ENCODE measurements at regions not wholly inside any gene's neighbourhood (a gene's known extent, or its start where the extent isn't known, plus 50 kb on each side); places are given as distances from the start of the nearest gene placed in this dataset.
A peak's percentile ranks its signal among the peaks of the same experiment; 100 is the strongest.
"Not testable (repeated sequence)": the region's sequence is repeated elsewhere in the genome, so short reads cannot be mapped to it uniquely, and the experiment has no call there.

- no peak for DNase-seq
Observed at GRCh38 chr3:144859161-144859560, 887.5 kb downstream of the DIPK2A start.

DNA sequence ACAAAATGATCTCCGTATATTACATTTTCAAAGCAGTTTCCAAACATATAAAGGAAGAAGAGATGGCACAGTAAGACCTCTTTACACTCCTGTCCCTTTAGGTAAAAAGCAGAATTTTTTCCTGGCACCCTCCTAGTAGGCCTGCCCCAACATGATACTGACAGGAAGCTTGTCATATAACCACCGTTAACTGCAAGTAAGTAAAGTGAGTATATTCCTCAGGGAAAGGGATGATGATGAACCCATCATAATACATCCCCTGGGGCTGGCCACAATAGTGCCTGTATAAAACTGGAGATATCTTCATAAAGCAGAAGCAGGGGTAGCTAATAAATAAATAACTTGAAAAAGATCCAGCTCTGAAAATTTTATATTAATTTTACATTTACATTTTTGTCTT lies 893.0 kb downstream of the DIPK2A start:
- no peak for DNase-seq

- no peak for DNase-seq
Observed at GRCh38 chr3:144865948-144866347, 894.3 kb downstream of the DIPK2A start.

- peak; percentile 19 for DNase-seq
Observed at GRCh38 chr3:144866476-144866875, 894.9 kb downstream of the DIPK2A start.

GRCh38 chr3:144868506-144868905 lies 896.9 kb downstream of the DIPK2A start:
- no peak for DNase-seq

GRCh38 chr3:144873066-144873465 lies 901.4 kb downstream of the DIPK2A start:
- DNase-seq, result no peak

DNA sequence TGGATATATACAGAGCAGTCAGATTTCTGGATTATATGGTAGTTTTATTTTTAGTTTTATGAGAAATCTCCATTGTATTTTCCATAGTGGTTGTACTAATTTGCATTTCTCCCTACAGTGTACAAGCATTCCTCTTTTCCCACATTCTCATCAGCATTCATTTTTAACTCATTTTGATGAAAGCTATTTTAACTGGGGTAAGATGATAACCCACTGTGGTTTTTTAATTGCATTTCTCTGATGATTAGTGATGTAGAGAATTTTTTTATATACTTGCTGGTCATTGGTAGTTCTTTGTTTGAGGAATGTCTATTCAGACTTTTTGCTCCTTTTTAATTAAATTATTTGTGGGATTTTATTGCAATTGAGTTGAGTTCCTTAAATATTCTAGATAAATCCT lies 903.6 kb downstream of the DIPK2A start:
- no peak for DNase-seq

DNA sequence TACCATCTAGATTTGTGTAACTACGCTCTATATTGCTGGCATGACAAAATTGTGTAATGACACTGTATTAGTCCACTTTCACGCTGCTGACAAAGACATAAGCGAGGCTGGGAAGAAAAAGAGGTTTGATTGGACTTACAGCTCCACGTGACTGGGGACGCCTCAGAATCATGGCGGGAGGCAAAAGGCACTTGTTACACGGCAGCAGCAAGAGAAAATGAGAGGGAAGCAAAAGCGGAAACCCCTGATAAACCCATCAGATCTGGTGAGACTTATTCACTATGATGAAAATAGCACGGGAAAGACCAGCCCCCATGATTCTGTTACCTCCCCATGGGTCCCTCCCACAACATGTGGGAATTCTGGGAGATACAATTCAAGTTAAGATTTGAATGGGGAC lies 905.7 kb downstream of the DIPK2A start:
- DNase-seq, result no peak

DNA sequence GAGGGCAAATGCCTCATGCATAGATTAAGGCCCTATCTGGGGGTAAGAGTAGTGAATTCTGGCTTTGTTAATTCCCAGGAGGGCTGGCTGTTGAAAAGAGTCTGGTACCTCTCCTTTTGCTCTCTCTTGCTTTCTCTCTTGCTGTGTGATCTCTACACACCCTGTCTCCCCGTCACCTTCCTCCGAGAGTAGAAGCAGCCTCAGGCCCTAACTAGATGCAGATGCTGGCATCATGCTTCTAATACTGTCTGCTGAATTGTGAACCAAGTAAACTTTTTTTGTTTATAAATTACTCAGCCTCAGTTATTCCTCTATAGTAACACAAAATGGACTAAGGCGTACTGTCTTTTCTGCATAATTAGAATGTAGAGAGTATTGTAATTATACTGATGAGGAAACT lies 908.1 kb downstream of the DIPK2A start:
- no peak for DNase-seq

DNA sequence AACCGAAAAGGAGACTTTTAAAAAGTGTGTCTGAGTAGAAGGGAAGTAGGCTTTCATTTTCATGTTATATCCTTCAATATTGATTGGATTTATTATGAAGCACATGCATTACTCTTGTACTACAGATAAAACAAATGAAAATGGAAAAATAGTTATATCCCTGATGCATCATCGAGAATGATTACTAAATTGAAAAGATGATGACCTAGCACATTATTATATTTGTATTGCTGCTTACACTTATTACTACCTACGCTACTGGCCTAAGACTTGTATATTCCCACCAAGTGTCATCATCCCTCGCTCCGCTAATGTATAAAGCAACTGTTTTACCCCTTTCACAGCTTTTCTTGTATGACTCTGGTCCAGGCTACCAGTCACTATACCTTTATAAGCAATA lies 922.4 kb downstream of the DIPK2A start:
- no peak for DNase-seq

DNA sequence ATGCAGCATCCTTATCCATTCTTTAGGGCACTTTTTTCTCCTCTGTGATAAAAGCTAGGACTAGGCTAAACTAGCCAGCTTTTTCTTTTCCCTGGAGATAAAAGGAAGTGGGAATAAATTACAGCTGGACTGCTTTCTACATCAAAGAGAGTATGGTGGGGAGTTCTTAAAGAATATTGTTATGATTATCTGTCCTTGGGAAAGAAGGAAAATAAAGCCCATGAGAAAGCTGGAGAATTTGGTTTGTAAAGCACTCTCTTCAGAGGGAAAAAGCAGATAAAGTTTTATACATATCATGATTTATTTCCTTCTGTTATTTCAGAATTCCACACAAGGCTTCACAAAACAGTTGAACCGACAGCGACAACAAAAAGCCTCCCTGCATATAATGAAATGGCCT lies 923.0 kb downstream of the DIPK2A start:
- DNase-seq, result no peak

DNA sequence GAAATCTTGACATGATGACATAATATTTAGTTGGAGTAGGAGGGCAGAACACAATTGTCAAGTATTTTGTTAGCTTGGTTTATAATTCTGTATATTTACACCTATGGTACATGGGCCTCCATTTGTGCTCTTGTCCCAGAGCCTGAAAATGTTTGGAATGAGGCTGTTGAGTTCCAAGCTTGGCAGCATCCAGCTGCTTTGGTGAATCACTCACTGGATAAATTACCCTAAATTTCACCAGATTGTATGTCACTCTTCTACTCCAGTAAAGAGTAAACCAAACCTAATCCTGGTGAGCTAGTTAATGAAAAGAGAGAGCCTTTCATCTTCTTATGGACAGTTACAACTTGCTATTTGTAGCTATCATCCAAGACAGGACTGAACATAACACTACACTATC lies 928.7 kb downstream of the DIPK2A start:
- no peak for DNase-seq

DNA sequence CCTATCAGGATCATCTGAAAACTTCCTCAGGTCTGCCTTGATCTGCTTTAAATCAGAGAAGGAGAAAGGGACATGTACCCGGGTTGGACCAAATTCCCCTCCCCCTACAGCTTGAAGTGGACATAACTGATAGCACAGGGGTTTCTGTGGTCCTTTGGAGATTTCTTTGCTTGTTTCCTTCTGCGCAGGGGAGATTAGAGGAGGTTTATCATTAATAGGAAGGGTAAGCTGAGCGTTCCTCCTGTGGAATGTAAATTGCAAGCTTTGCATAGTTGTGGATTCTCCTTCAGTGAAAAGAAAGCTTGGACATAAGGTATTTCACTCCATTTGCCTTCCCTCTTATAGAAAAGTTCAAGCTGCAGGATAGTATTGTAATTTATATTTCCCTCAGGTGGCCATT lies 936.0 kb downstream of the DIPK2A start:
- not testable (repeated sequence) for DNase-seq

GRCh38 chr3:144912968-144913367 lies 941.3 kb downstream of the DIPK2A start:
- no peak for DNase-seq

DNA sequence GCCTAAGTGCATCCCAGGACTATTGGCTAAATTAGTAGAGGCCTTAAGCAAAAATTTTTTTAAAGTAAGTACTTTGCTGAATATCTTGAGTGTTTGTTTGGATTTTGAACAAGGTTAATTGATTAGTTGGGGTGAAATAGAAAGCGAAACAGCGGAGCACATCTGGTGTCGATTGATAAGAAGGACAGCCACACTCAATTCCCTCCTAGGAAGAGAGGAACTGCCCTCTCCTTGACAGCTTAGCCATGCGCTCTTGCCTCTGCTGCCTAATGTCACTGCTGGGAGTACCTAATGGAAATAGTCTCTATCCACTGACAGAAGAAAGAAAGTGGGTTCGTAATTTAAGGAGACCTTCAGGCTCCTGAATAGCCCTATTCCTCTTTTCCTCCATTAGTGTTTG lies 943.6 kb downstream of the DIPK2A start:
- DNase-seq, result no peak

GRCh38 chr3:144921710-144922109 lies 950.1 kb downstream of the DIPK2A start:
- no peak for DNase-seq

GRCh38 chr3:144923046-144923775 lies 951.6 kb downstream of the DIPK2A start:
- no peak for DNase-seq

DNA sequence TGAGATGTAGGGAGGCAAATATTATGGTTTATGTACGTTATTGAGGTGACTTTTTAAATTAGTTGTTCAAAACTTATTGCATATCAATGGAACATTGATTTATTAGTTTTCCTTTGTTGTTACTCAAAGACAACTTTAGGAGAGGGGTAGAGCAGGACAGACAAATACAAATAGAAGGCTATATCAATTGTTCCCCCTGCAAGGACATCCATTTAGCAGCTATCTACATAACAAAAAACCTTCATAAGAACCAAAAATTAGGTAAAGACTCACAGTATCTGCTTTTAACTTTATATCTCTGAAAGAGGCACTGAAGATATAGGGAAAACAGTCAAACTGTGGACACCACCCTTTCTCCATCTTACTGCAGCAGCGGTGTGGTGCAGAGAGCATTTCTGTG lies 958.8 kb downstream of the DIPK2A start:
- DNase-seq, result no peak

DNA sequence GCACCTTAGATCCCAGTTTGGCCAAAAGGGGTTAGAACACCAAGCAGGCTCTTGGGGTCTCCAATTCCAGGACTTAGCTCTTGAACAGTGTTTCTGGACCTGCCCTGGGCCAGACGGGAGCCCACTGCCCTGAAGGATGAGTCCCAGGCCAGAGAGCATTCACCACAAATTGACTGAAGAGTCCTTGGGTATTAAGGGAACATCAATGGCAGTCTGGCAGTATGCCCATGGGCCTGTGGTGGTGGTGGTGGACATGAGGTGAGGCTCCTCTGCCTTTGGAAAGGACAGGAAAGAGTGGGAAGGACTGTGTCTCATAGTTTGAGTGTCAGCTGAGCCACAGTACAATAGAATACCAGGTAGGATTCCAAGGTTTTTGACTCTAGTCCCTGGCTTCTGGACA lies 960.0 kb downstream of the DIPK2A start:
- DNase-seq, result no peak

DNA sequence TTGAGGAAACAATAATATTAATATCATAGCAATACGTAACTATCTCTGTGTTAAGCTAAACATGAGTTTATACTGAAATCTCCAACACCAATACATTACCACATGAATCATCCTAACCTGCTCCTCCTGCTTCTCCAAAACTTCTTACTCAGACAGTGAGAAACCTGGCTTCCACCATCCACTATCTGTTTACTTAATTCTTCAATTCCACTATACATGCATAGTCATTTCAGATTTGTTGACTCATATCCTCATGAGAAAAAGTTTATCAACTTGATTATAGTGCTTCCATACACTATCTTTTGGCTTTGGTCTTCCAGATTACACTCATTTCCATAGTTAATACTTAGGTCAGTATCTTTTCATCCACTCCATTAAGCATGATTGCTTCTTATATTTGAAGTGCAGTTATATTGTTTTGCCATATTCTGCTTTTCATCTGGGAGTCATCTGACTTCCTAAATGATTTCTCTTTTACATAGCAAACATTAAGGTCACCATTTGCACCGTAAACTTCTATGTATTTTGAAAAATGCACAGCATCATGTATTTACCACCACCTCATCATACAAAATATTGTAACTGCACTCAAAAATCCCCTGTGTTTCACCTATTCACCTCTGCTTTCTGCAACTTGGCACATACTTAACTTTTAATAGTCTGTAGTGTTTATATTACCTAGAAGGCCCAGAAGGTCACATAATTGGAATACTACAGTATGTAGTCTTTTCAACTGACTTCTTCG lies 970.6 kb downstream of the DIPK2A start:
- DNase-seq, result no peak

DNA sequence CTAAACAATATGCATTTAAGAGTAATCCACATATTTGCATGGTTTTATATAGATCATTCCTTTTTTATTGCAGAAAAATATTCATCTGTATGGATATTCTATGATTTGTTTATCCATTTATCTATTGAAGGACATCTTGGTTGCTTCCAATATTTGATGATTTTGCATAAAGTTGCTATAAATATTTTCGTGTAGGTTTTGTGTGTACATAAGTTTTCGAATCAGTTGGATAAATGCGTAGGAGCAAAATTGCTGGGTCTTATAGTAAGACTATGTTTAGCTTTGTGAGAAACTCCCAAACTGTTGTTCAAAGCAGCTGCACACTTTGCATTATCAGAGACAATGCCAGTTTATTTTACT lies 971.2 kb downstream of the DIPK2A start:
- DNase-seq, result no peak

DNA sequence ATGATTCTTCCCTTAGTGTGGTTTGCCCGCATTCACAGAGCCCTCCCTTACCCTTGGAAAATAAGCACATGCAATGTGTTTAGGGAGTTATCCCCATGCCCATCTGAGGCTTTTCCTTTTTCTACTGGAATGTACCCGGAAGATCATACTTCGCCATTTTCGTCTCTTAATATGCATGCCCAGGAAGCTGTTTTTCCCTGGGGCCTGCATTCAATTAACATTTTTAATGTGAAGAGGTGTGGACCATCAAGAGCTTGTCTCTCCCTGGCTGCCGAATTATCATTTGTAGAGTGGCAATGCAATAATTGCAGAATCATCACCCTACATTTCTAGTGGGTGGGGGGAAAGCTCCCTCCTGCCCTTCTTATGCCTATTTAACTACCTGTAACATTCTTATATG lies 976.3 kb downstream of the DIPK2A start:
- no peak for DNase-seq

- no peak for DNase-seq
Observed at GRCh38 chr3:144948711-144949110, 977.1 kb downstream of the DIPK2A start.

GRCh38 chr3:144953959-144954358 lies 982.3 kb downstream of the DIPK2A start:
- DNase-seq, result no peak

Measured in SIG-M5 (cell line).